Osteoblast (primary cell): ENCODE measurements at regions not wholly inside any gene's neighbourhood (a gene's known extent, or its start where the extent isn't known, plus 50 kb on each side); places are given as distances from the start of the nearest gene placed in this dataset.

Experiments
- DNase-seq: peaks from one replicate; pipeline ENCODE4 v3.0.0; 2011; ENCODE audit warnings: low spot score, mixed read lengths; ENCODE audit not compliant: insufficient read length; ENCODE audit errors: missing footprints
- H2AFZ ChIP-seq: 2 replicates; pipeline ENCODE4 v1.6.0; 2011; ENCODE audit warnings: mild to moderate bottlenecking, low read length
- H3K27ac ChIP-seq: 2 replicates; pipeline ENCODE4 v1.5.1; 2011; ENCODE audit warnings: mild to moderate bottlenecking, low read depth, low read length, moderate library complexity
- H3K27me3 ChIP-seq: 2 replicates; pipeline ENCODE4 v1.6.0; 2012; ENCODE audit warnings: mild to moderate bottlenecking, control low read depth, inconsistent platforms, low read length, moderate library complexity; ENCODE audit not compliant: insufficient read depth
- H3K36me3 ChIP-seq: 2 replicates; pipeline ENCODE4 v1.5.1; 2011; ENCODE audit warnings: mild to moderate bottlenecking, low read length, control low read depth, moderate library complexity; ENCODE audit not compliant: insufficient read depth
- H3K4me1 ChIP-seq: 2 replicates; pipeline ENCODE4 v1.5.1; 2011; ENCODE audit warnings: mild to moderate bottlenecking, low read length, control low read depth, moderate library complexity; ENCODE audit not compliant: insufficient read depth
- H3K4me2 ChIP-seq: 2 replicates; pipeline ENCODE4 v1.6.0; 2011; ENCODE audit warnings: mild to moderate bottlenecking, low read length; ENCODE audit not compliant: insufficient read depth
- H3K4me3 ChIP-seq: fragments of 200-600 bp; sonication (generic); 3 replicates; pipeline ENCODE4 v1.5.1; 2012; ENCODE audit warnings: mild to moderate bottlenecking, low read length, inconsistent platforms; ENCODE audit not compliant: insufficient read depth
- H3K79me2 ChIP-seq: 2 replicates; pipeline ENCODE4 v1.6.0; 2012; ENCODE audit warnings: mild to moderate bottlenecking, low read length, control low read depth, inconsistent platforms; ENCODE audit not compliant: insufficient read depth
- H3K9me3 ChIP-seq: 2 replicates; pipeline ENCODE4 v1.5.1; 2011; ENCODE audit warnings: low read depth, low read length, control low read depth
- H4K20me1 ChIP-seq: 2 replicates; pipeline ENCODE4 v1.6.0; 2012; ENCODE audit warnings: mild to moderate bottlenecking, low read length, control low read depth; ENCODE audit not compliant: insufficient read depth
- CTCF ChIP-seq: IDR thresholded peaks from 2 replicates; pipeline ENCODE4 v1.5.1; 2011; ENCODE audit warnings: mild to moderate bottlenecking, low read depth, low read length, moderate library complexity; ENCODE audit errors: extremely low read depth

- no peaks in the 10 kb centered on the region for H3K4me1 ChIP-seq
- no peak for TF ChIP-seq CTCF
- H3K27me3 ChIP-seq, result no peaks in the 10 kb centered on the region
- no peak for DNase-seq
- peak overlapping the region; percentile 49 for H2AFZ ChIP-seq
- no peaks in the 10 kb centered on the region for H3K36me3 ChIP-seq
- H3K27ac ChIP-seq, result no peak overlapping the region
- H3K79me2 ChIP-seq, result no peaks in the 10 kb centered on the region
- H3K4me3 ChIP-seq, result no peak overlapping the region
- H4K20me1 ChIP-seq, result no peaks in the 10 kb centered on the region
- no peak overlapping the region for H3K4me2 ChIP-seq
- H3K9me3 ChIP-seq, result no peaks in the 10 kb centered on the region
Observed at GRCh38 chr2:225182126-225182525, 139.9 kb upstream of the DOCK10 start.

- H3K4me1 ChIP-seq, result no peaks in the 10 kb centered on the region
- no peak overlapping the region for H3K4me3 ChIP-seq
- no peak for DNase-seq
- no peaks in the 10 kb centered on the region for H3K9me3 ChIP-seq
- H3K4me2 ChIP-seq, result no peak overlapping the region
- H3K27me3 ChIP-seq, result no peaks in the 10 kb centered on the region
- H3K79me2 ChIP-seq, result no peaks in the 10 kb centered on the region
- peak; percentile 15 for TF ChIP-seq CTCF
- H3K36me3 ChIP-seq, result no peaks in the 10 kb centered on the region
- H4K20me1 ChIP-seq, result no peaks in the 10 kb centered on the region
- H2AFZ ChIP-seq, result peak overlapping the region; percentile 40
- H3K27ac ChIP-seq, result no peak overlapping the region
Observed at GRCh38 chr2:225177098-225177497, 134.8 kb upstream of the DOCK10 start.

DNA sequence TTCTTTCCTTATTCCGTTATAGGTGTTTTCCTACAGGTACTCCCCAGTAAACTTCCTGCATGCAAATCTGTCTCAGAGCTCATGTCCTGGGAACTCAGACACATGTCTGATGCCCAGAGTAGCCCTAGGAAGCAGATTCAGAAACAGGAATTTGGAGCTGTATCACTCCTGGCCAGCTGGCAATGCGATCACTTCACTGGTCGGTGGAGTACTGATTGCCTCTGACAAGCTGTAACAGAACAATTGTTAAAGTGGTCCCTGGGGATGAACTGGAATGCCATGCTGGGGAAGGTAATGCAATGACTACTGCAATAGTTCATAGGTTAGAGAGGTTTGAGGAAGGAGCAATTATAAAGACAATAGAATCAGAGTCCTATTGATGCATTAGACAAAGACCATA, 131.6 kb upstream of the DOCK10 start:
- H3K79me2 ChIP-seq, result no peaks in the 10 kb centered on the region
- no peaks in the 10 kb centered on the region for H3K9me3 ChIP-seq
- no peak for DNase-seq
- no peak overlapping the region for H3K4me2 ChIP-seq
- H2AFZ ChIP-seq, result no peak overlapping the region
- no peak for TF ChIP-seq CTCF
- no peaks in the 10 kb centered on the region for H3K27me3 ChIP-seq
- H3K27ac ChIP-seq, result no peak overlapping the region
- no peak overlapping the region for H3K4me3 ChIP-seq
- H3K36me3 ChIP-seq, result no peaks in the 10 kb centered on the region
- no peaks in the 10 kb centered on the region for H3K4me1 ChIP-seq
- H4K20me1 ChIP-seq, result no peaks in the 10 kb centered on the region

GRCh38 chr2:225171350-225171749, 129.1 kb upstream of the DOCK10 start:
- Histone ChIP-seq H3K79me2 (no peaks in the 10 kb centered on the region), H4K20me1 (no peaks in the 10 kb centered on the region), H2AFZ (no peak overlapping the region), H3K4me1 (no peaks in the 10 kb centered on the region), H3K4me3 (no peak overlapping the region), H3K36me3 (no peaks in the 10 kb centered on the region), H3K4me2 (no peak overlapping the region), H3K27me3 (no peaks in the 10 kb centered on the region), H3K27ac (no peak overlapping the region), H3K9me3 (no peaks in the 10 kb centered on the region)
- DNase-seq, result no peak
- no peak for TF ChIP-seq CTCF
